Glutamatergic neuron (in vitro differentiated cells): ENCODE measurements at regions not wholly inside any gene's neighbourhood (a gene's known extent, or its start where the extent isn't known, plus 50 kb on each side); places are given as distances from the start of the nearest gene placed in this dataset.
"Not testable (repeated sequence)": the region's sequence is repeated elsewhere in the genome, so short reads cannot be mapped to it uniquely, and the experiment has no call there.

Source experiments
- DNase-seq: peaks from one replicate; pipeline ENCODE4 v3.0.0; 2022
- H3K27ac Mint-ChIP-seq: one replicate; pipeline ENCODE4 v1.8.0; 2020; ENCODE audit warnings: mild to moderate bottlenecking, mixed read lengths, inconsistent platforms; ENCODE audit not compliant: unreplicated experiment
- H3K27me3 Mint-ChIP-seq: one replicate; pipeline ENCODE4 v1.8.0; 2020; ENCODE audit warnings: mild to moderate bottlenecking, moderate library complexity, mixed read lengths, inconsistent platforms; ENCODE audit not compliant: unreplicated experiment
- H3K36me3 Mint-ChIP-seq: one replicate; pipeline ENCODE4 v1.8.0; 2020; ENCODE audit warnings: mild to moderate bottlenecking, mixed read lengths, inconsistent platforms; ENCODE audit not compliant: unreplicated experiment
- H3K4me1 Mint-ChIP-seq: one replicate; pipeline ENCODE4 v1.8.0; 2020; ENCODE audit warnings: mild to moderate bottlenecking, low read depth, mixed read lengths, inconsistent platforms; ENCODE audit not compliant: unreplicated experiment
- H3K4me3 Mint-ChIP-seq: one replicate; pipeline ENCODE4 v1.8.0; 2020; ENCODE audit warnings: mild to moderate bottlenecking, mixed read lengths, inconsistent platforms; ENCODE audit not compliant: unreplicated experiment
- H3K9me3 Mint-ChIP-seq: one replicate; pipeline ENCODE4 v1.8.0; 2020; ENCODE audit warnings: mild to moderate bottlenecking, moderate library complexity, mixed read lengths, inconsistent platforms; ENCODE audit not compliant: unreplicated experiment
- TF ChIP-seq, protein P1 (sequence below): fragments of 200-600 bp; sonication (generic); IDR thresholded peaks from one replicate; pipeline ENCODE4 v1.5.0; 2021; ENCODE audit not compliant: partially characterized antibody, unreplicated experiment

DNA sequence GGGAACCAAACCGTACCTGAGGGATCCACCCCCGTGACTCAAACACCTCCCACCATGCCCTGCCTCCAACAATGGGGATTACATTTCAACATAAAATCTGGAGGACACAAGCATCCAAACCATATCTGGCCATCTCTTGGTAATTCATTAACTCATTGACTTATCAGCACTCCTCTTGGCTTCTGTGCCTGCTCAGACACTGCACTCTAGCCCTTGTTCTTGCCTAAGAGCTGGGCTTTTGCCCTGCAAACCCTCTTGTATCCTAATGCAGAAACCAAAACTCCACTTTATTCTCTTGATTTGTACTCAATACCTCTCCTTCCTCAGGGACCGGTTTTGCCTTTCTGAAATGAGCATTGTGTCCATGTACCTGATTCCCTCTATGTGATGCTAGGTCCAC lies 330.2 kb upstream of the FZD8 start:
- Mint-ChIP-seq H3K4me1 (no peaks in the 10 kb centered on the region), H3K36me3 (peaks cover 14% of the 10 kb centered on the region), H3K9me3 (no peaks in the 10 kb centered on the region), H3K4me3 (no peak overlapping the region), H3K27ac (no peak overlapping the region), H3K27me3 (peaks cover 7% of the 10 kb centered on the region)
- no peak for DNase-seq
- TF ChIP-seq, protein P1, sequence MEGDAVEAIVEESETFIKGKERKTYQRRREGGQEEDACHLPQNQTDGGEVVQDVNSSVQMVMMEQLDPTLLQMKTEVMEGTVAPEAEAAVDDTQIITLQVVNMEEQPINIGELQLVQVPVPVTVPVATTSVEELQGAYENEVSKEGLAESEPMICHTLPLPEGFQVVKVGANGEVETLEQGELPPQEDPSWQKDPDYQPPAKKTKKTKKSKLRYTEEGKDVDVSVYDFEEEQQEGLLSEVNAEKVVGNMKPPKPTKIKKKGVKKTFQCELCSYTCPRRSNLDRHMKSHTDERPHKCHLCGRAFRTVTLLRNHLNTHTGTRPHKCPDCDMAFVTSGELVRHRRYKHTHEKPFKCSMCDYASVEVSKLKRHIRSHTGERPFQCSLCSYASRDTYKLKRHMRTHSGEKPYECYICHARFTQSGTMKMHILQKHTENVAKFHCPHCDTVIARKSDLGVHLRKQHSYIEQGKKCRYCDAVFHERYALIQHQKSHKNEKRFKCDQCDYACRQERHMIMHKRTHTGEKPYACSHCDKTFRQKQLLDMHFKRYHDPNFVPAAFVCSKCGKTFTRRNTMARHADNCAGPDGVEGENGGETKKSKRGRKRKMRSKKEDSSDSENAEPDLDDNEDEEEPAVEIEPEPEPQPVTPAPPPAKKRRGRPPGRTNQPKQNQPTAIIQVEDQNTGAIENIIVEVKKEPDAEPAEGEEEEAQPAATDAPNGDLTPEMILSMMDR, result no peak

DNA sequence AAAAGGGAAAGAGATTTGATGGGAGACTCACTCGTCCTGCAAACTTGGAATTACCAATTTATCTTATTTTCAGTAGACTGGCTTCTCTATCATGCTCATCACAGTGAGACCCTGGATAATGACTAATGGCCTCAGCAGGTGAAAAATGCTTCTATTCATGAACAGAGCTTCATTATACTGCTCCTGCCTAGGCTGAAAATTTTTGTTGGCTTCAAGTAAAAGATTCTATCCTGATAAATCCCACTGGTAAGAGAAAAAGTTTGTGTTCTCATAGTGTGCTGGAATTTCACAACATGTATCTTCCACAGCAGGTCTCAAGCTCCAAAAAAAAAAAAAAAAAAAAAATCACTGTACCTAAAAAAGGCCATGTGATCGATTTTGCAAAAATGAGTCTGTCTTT lies 329.3 kb upstream of the FZD8 start:
- Mint-ChIP-seq H3K27me3 (peaks cover 7% of the 10 kb centered on the region), H3K9me3 (no peaks in the 10 kb centered on the region), H3K36me3 (peaks cover 10% of the 10 kb centered on the region), H3K4me3 (no peak overlapping the region), H3K4me1 (no peaks in the 10 kb centered on the region), H3K27ac (no peak overlapping the region)
- TF ChIP-seq, protein P1, result no peak
- DNase-seq, result no peak

DNA sequence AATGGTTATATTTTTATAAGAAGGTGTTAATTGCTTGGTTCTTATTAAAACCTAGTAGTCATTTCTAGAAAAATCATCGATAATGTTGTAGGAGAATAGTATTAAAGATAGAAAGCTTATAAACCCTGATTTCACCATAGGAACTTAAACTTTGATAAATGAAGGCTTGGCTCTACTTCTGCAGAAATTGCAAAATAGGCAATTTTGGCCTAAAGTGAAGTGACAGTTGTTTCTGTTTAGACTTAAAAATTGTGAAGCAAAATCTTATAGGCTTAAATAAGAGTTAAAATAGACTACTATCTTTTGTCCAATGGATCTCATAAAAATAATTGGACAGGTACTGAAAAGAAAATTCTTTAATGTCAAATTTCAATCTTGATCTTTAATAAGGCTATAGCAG lies 321.6 kb upstream of the FZD8 start:
- DNase-seq, result no peak
- Mint-ChIP-seq H3K36me3 (no peaks in the 10 kb centered on the region), H3K9me3 (no peaks in the 10 kb centered on the region), H3K27ac (no peak overlapping the region), H3K27me3 (no peaks in the 10 kb centered on the region), H3K4me1 (peaks cover 6% of the 10 kb centered on the region), H3K4me3 (no peak overlapping the region)
- TF ChIP-seq, protein P1, result no peak

DNA sequence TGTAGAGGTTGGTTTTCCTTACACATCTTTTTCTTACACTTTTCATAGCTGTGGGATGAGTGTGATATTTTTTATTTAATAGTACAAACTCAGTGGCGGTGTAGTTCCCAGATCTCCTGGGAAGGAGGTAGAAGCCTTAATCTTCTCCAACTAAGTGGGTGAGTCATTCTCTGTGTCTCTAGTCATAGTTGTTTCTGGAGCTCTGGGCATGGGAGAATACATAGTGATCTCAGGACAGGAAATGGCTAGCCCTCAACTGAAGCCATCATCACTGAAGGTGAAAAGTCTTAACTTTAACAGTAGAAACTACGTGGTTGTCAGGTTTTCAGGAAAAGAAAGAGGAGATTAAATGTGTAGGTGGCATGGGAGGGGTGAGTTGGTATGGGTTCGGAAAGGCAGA lies 319.4 kb upstream of the FZD8 start:
- Mint-ChIP-seq H3K27me3 (no peaks in the 10 kb centered on the region), H3K9me3 (peaks cover 2% of the 10 kb centered on the region), H3K27ac (no peak overlapping the region), H3K36me3 (no peaks in the 10 kb centered on the region), H3K4me3 (no peak overlapping the region), H3K4me1 (peaks cover 12% of the 10 kb centered on the region)
- no peak for DNase-seq
- TF ChIP-seq, protein P1, result no peak

DNA sequence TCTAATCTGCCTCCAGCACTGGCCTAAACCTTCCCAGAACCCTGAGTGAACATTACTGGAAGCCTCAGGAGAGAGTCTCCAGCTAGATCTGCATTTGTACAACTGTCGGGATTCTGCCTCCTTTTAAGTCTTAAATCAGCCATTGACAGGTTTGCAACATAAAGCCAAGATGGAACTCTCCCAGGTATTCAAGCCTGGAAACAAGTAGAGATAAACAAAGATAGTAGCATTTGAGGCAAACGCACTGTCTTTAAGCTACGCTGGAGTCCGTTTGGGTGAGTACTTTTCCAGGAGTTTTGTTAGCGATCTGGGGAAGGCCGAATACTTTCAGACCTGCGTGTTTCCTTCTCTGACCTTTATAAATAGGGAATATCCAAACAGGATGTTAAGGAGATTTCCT lies 317.2 kb upstream of the FZD8 start:
- Mint-ChIP-seq H3K27me3 (no peaks in the 10 kb centered on the region), H3K27ac (no peak overlapping the region), H3K4me3 (no peak overlapping the region), H3K4me1 (peaks cover 12% of the 10 kb centered on the region), H3K9me3 (peaks cover 2% of the 10 kb centered on the region), H3K36me3 (no peaks in the 10 kb centered on the region)
- DNase-seq, result no peak
- TF ChIP-seq, protein P1, result no peak

DNA sequence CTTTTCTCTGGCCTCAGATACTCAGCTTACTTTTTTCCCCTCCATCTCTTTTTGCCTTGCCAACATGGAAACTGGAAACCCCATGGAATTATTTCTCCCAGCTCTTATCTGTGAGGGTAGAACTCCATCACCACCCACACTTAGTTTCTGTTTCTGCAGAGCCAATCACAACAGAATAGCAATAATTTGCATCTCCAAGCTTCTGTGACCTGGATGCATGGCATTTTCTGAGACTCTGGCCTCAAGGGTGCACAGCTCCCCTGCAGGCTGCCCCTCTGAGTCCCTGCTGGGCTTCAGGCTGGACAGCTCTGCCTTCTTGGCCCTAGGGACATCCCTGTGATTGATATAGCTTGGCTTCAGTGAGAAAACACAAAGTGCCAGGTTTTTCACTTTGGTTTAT lies 316.5 kb upstream of the FZD8 start:
- not testable (repeated sequence) for H3K9me3 Mint-ChIP-seq, H3K27me3 Mint-ChIP-seq, DNase-seq, H3K36me3 Mint-ChIP-seq, H3K27ac Mint-ChIP-seq, H3K4me3 Mint-ChIP-seq
- peaks cover 12% of the 10 kb centered on the region for H3K4me1 Mint-ChIP-seq
